HEK293 (cell line): ENCODE measurements at regions not wholly inside any gene's neighbourhood (a gene's known extent, or its start where the extent isn't known, plus 50 kb on each side); places are given as distances from the start of the nearest gene placed in this dataset.

Source experiments
- CTCF ChIA-PET: fragments of 350-600 bp; formaldehyde crosslinking; extraction: SDS; loops from one replicate; lab custom pipeline; 2021; ENCODE audit warnings: antibody characterized with exemption; lab: Yijun Ruan, JAX
- POLR2A ChIA-PET: fragments of 300-600 bp; formaldehyde crosslinking; extraction: SDS; loops from one replicate; lab custom pipeline; 2020; ENCODE audit warnings: antibody characterized with exemption, inconsistent platforms; lab: Yijun Ruan, JAX
- H3K27ac ChIP-seq: fragments of 200-500 bp; sonication (Bioruptor generic); 2 replicates; pipeline ENCODE4 v1.5.1; 2014; ENCODE audit warnings: low read depth, low read length, control low read depth, inconsistent platforms; ENCODE audit errors: extremely low read depth
- H3K36me3 ChIP-seq, 2 experiments: fragments of 200-500 bp in 1 of 2; sonication (Bioruptor generic) in 1 of 2; 1 replicate in 1 of 2; 2 replicates in 1 of 2; pipeline ENCODE4 v1.5.1; 2014 to 2017; ENCODE audit warnings: inconsistent platforms in 2 of 2, low read length in 2 of 2; ENCODE audit not compliant: control insufficient read depth in 2 of 2, insufficient read depth in 1 of 2
- H3K4me1 ChIP-seq: fragments of 200-500 bp; sonication (Bioruptor generic); 2 replicates; pipeline ENCODE4 v1.5.1; 2014; ENCODE audit warnings: mild to moderate bottlenecking, low read length, inconsistent platforms; ENCODE audit not compliant: control insufficient read depth, insufficient read depth
- H3K4me3 ChIP-seq: 2 replicates; pipeline ENCODE4 v1.5.1; 2011; ENCODE audit warnings: low read depth, mild to moderate bottlenecking, control low read depth, low read length, moderate library complexity
- H3K9me3 ChIP-seq: fragments of 200-500 bp; sonication (Bioruptor generic); 2 replicates; pipeline ENCODE4 v1.5.1; 2014; ENCODE audit warnings: low read depth, low read length, inconsistent platforms; ENCODE audit not compliant: control insufficient read depth, insufficient read depth
- HOXA7 ChIP-seq: sonication (generic); formaldehyde crosslinking; IDR thresholded peaks from 2 replicates; pipeline ENCODE4 v1.8.1; 2022; ENCODE audit warnings: missing genetic modification reagents, borderline replicate concordance
- RBAK ChIP-seq: fragments of 450-650 bp; formaldehyde crosslinking; IDR thresholded peaks from 2 replicates; pipeline ENCODE4 v1.5.1; 2016; ENCODE audit warnings: missing biosample characterization, missing genetic modification characterization
- SALL2 ChIP-seq: fragments of 450-650 bp; formaldehyde crosslinking; IDR thresholded peaks from 2 replicates; pipeline ENCODE4 v1.5.0; 2017; ENCODE audit warnings: missing biosample characterization, mild to moderate bottlenecking, missing genetic modification characterization, borderline replicate concordance
- SP2 ChIP-seq: fragments of 450-650 bp; formaldehyde crosslinking; IDR thresholded peaks from 2 replicates; pipeline ENCODE4 v1.5.1; 2016; ENCODE audit warnings: missing biosample characterization, missing genetic modification characterization
- ZBTB20 ChIP-seq: fragments of 450-650 bp; formaldehyde crosslinking; IDR thresholded peaks from 2 replicates; pipeline ENCODE4 v1.5.1; 2016; ENCODE audit warnings: missing biosample characterization, missing genetic modification characterization
- ZNF157 ChIP-seq: fragments of 450-650 bp; formaldehyde crosslinking; IDR thresholded peaks from 2 replicates; pipeline ENCODE4 v1.5.1; 2016; ENCODE audit warnings: missing biosample characterization, missing genetic modification characterization
- ZNF341 ChIP-seq: fragments of 450-650 bp; formaldehyde crosslinking; IDR thresholded peaks from 2 replicates; pipeline ENCODE4; 2016; ENCODE audit warnings: low read depth, missing biosample characterization, missing genetic modification characterization
- ZNF350 ChIP-seq: fragments of 450-650 bp; formaldehyde crosslinking; IDR thresholded peaks from 2 replicates; pipeline ENCODE4 v1.5.0; 2017; ENCODE audit warnings: missing biosample characterization, mild to moderate bottlenecking, missing genetic modification characterization
- ZNF510 ChIP-seq: fragments of 450-650 bp; formaldehyde crosslinking; IDR thresholded peaks from 2 replicates; pipeline ENCODE4 v1.5.1; 2018; ENCODE audit warnings: mild to moderate bottlenecking, missing genetic modification characterization, missing biosample characterization; ENCODE audit not compliant: insufficient replicate concordance
- ZNF514 ChIP-seq: fragments of 450-650 bp; formaldehyde crosslinking; IDR thresholded peaks from 2 replicates; pipeline ENCODE4 v1.5.1; 2016; ENCODE audit warnings: missing biosample characterization, missing genetic modification characterization
- ZNF521 ChIP-seq: fragments of 450-650 bp; formaldehyde crosslinking; IDR thresholded peaks from 2 replicates; pipeline ENCODE4 v1.5.1; 2017; ENCODE audit warnings: missing biosample characterization, mild to moderate bottlenecking, missing genetic modification characterization
- ZNF549 ChIP-seq: fragments of 450-650 bp; IDR thresholded peaks from 2 replicates; pipeline ENCODE4 v1.5.1; 2018; ENCODE audit warnings: missing biosample characterization, missing genetic modification characterization, mild to moderate bottlenecking, inconsistent platforms, moderate library complexity
- ZNF629 ChIP-seq: fragments of 450-650 bp; formaldehyde crosslinking; IDR thresholded peaks from 2 replicates; pipeline ENCODE4 v1.5.1; 2017; ENCODE audit warnings: missing biosample characterization, missing genetic modification characterization
- ZNF76 ChIP-seq: fragments of 450-650 bp; formaldehyde crosslinking; IDR thresholded peaks from 2 replicates; pipeline ENCODE4; 2016; ENCODE audit warnings: low read depth, missing biosample characterization, missing genetic modification characterization, borderline replicate concordance
- TF ChIP-seq, protein P1 (sequence below): fragments of 450-650 bp; formaldehyde crosslinking; conservative IDR thresholded peaks from 2 replicates; pipeline ENCODE4 v1.5.1; 2016; ENCODE audit warnings: low read depth, missing biosample characterization, missing genetic modification characterization
- TF ChIP-seq, protein P2 (sequence below): fragments of 450-650 bp; formaldehyde crosslinking; IDR thresholded peaks from 2 replicates; pipeline ENCODE4 v1.5.1; 2016; ENCODE audit warnings: missing biosample characterization, missing genetic modification characterization
- TF ChIP-seq, protein P3 (sequence below): fragments of 450-650 bp; formaldehyde crosslinking; IDR thresholded peaks from 2 replicates; pipeline ENCODE4 v1.5.1; 2016; ENCODE audit warnings: missing biosample characterization, missing genetic modification characterization

DNA sequence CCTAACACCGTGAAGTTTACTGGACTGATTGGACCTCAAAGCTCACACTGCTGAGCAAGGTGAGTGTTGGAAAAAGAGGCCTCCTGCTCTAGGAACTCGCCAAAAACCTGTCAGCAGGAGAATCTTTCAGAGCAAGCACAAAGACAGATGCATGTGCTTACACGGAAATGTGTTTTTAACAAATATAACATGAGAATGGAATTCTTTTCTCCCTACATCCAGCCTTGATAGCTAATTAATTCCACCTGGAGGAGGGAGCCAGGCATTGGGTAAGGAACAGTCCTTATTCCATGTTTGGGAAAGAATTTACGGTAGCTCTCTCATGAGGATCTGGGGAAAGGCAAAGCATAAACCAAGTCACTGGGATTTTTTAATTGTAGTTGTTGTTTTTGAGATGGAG lies 98.8 kb downstream of the KLF4 start:
- TF ChIP-seq SP2 (tag by site-specific recombination): no peak
- TF ChIP-seq, protein P1, sequence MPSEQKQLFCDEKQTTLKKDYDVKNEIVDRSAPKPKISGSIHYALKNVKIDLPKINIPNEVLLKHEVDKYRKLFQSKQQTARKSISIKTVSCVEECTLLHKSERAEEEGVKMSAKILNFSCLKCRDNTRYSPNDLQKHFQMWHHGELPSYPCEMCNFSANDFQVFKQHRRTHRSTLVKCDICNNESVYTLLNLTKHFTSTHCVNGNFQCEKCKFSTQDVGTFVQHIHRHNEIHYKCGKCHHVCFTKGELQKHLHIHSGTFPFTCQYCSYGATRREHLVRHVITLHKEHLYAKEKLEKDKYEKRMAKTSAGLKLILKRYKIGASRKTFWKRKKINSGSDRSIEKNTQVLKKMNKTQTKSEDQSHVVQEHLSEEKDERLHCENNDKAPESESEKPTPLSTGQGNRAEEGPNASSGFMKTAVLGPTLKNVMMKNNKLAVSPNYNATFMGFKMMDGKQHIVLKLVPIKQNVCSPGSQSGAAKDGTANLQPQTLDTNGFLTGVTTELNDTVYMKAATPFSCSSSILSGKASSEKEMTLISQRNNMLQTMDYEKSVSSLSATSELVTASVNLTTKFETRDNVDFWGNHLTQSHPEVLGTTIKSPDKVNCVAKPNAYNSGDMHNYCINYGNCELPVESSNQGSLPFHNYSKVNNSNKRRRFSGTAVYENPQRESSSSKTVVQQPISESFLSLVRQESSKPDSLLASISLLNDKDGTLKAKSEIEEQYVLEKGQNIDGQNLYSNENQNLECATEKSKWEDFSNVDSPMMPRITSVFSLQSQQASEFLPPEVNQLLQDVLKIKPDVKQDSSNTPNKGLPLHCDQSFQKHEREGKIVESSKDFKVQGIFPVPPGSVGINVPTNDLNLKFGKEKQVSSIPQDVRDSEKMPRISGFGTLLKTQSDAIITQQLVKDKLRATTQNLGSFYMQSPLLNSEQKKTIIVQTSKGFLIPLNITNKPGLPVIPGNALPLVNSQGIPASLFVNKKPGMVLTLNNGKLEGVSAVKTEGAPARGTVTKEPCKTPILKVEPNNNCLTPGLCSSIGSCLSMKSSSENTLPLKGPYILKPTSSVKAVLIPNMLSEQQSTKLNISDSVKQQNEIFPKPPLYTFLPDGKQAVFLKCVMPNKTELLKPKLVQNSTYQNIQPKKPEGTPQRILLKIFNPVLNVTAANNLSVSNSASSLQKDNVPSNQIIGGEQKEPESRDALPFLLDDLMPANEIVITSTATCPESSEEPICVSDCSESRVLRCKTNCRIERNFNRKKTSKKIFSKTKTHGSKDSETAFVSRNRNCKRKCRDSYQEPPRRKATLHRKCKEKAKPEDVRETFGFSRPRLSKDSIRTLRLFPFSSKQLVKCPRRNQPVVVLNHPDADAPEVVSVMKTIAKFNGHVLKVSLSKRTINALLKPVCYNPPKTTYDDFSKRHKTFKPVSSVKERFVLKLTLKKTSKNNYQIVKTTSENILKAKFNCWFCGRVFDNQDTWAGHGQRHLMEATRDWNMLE (tag by site-specific recombination): no peak
- TF ChIP-seq, protein P2, sequence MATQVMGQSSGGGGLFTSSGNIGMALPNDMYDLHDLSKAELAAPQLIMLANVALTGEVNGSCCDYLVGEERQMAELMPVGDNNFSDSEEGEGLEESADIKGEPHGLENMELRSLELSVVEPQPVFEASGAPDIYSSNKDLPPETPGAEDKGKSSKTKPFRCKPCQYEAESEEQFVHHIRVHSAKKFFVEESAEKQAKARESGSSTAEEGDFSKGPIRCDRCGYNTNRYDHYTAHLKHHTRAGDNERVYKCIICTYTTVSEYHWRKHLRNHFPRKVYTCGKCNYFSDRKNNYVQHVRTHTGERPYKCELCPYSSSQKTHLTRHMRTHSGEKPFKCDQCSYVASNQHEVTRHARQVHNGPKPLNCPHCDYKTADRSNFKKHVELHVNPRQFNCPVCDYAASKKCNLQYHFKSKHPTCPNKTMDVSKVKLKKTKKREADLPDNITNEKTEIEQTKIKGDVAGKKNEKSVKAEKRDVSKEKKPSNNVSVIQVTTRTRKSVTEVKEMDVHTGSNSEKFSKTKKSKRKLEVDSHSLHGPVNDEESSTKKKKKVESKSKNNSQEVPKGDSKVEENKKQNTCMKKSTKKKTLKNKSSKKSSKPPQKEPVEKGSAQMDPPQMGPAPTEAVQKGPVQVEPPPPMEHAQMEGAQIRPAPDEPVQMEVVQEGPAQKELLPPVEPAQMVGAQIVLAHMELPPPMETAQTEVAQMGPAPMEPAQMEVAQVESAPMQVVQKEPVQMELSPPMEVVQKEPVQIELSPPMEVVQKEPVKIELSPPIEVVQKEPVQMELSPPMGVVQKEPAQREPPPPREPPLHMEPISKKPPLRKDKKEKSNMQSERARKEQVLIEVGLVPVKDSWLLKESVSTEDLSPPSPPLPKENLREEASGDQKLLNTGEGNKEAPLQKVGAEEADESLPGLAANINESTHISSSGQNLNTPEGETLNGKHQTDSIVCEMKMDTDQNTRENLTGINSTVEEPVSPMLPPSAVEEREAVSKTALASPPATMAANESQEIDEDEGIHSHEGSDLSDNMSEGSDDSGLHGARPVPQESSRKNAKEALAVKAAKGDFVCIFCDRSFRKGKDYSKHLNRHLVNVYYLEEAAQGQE: no peak
- no peak for TF ChIP-seq ZBTB20 (tag by site-specific recombination)
- TF ChIP-seq SALL2: no peak
- TF ChIP-seq HOXA7 (CRISPR knock-in tag): no peak
- no peak for TF ChIP-seq ZNF549 (tag by site-specific recombination)
- no peak for TF ChIP-seq ZNF157 (tag by site-specific recombination)
- no peak for TF ChIP-seq ZNF350
- no peak for TF ChIP-seq RBAK (tag by site-specific recombination)
- TF ChIP-seq ZNF341 (tag by site-specific recombination): no peak
- TF ChIP-seq ZNF76: no peak
- TF ChIP-seq ZNF521: no peak
- TF ChIP-seq ZNF629: no peak
- TF ChIP-seq ZNF510 (tag by site-specific recombination): no peak
- no peak for TF ChIP-seq ZNF514 (tag by site-specific recombination)
- TF ChIP-seq, protein P3, sequence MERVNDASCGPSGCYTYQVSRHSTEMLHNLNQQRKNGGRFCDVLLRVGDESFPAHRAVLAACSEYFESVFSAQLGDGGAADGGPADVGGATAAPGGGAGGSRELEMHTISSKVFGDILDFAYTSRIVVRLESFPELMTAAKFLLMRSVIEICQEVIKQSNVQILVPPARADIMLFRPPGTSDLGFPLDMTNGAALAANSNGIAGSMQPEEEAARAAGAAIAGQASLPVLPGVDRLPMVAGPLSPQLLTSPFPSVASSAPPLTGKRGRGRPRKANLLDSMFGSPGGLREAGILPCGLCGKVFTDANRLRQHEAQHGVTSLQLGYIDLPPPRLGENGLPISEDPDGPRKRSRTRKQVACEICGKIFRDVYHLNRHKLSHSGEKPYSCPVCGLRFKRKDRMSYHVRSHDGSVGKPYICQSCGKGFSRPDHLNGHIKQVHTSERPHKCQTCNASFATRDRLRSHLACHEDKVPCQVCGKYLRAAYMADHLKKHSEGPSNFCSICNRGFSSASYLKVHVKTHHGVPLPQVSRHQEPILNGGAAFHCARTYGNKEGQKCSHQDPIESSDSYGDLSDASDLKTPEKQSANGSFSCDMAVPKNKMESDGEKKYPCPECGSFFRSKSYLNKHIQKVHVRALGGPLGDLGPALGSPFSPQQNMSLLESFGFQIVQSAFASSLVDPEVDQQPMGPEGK (tag by site-specific recombination): no peak
- POLR2A ChIA-PET: no interaction called here
- CTCF ChIA-PET: interaction anchor here (0.6 to 1.3 kb wide), 3 partner anchors 33 to 54 kb away, joined by 3 to 4 read pairs (median 3); no protein-coding TSS in a partner anchor
- Histone ChIP-seq H3K27ac (no peak overlapping the region), H3K4me1 (no peaks in the 10 kb centered on the region), H3K4me3 (no peak overlapping the region), H3K36me3 (no peaks in the 10 kb centered on the region), H3K9me3 (no peaks in the 10 kb centered on the region)
